ENCODE measurements at regions not wholly inside any gene's neighbourhood (a gene's known extent, or its start where the extent isn't known, plus 50 kb on each side); places are given as distances from the start of the nearest gene placed in this dataset.

- TF ChIP-seq CTCF (conservative IDR thresholded peaks at IDR 0.05; ENCODE audit: low read depth, low read length) (no peak), EZH2 (IDR thresholded peaks at IDR 0.05; ENCODE audit: low read length, unreplicated experiment) (no peak), EZH2phosphoT487 (IDR thresholded peaks at IDR 0.05; ENCODE audit: borderline replicate concordance, low read length) (no peak)
These were observed 132.2 kb upstream of the CDH4 start for GRCh38 chr20:61119794-61120410.
